Stimulated activated CD4-positive, alpha-beta T cell treated with anti-CD3 and anti-CD28 coated beads, Interleukin-2, amount 100 ng/mL, for 48 hours (primary cell): ENCODE measurements at regions not wholly inside any gene's neighbourhood (a gene's known extent, or its start where the extent isn't known, plus 50 kb on each side); places are given as distances from the start of the nearest gene placed in this dataset.
"Not testable (repeated sequence)": the region's sequence is repeated elsewhere in the genome, so short reads cannot be mapped to it uniquely, and the experiment has no call there.

Experiments
- DNase-seq, 2 donors: peaks; one replicate each; pipeline ENCODE4 v3.0.0-alpha.2; 2020

DNA sequence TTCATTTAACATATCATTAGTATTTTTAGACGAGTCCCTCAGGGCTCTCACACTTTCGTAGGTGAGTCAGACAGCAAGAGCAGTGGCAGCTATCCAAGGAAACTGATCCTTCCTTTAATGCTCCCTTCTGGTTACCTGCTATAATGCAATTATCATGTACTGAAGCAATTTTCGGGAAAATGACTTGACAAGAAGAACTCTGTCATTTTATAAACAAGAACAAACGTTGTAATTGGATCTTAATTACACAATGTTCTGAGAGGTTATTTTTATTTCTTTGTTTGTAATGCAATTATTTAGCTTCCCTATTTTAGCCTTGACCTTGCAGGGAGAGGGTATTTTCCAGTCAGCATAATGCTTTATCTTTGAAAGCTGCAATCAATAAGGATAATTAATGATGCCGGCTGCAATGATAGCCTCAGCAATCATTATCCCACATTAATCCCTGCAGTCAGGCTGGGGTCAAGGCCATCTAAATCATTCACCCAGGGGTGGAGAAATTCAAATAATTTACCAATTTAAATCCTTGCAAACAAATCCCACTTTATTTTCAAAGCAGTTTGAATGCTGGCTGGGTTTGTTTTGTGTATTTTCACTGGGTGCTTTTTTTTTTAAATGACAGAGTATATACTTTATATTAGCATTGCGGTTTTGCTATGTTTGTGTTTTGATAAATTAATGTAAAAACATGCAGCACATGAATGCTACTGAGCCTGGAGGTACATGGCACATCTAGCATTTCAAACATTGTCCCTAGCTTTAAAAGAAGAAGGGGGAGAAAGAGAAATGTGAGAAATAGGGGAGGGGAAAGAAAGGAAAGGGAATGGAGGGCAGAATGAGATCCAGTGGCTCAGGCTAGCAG lies 249.9 kb downstream of the SHOX2 start:
- DNase-seq: no peak

DNA sequence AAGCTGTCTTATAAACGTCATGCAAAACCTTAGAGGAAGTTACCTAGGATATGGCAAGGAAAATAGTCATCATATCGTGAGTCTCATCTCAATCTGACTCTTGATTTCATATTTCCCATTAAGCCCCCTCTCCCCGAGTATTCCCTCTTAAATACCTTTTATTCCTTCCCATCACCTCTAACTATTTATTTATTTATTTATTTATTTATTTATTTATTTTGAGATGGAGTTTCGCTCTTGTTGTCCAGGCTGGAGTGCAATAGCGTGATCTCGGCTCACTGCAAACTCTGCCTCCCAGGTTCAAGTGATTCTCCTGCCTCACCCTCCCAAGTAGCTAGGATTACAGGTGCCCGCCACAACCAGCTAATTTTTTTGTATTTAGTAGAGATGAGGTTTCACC lies 260.4 kb downstream of the SHOX2 start:
- DNase-seq: not testable (repeated sequence)

DNA sequence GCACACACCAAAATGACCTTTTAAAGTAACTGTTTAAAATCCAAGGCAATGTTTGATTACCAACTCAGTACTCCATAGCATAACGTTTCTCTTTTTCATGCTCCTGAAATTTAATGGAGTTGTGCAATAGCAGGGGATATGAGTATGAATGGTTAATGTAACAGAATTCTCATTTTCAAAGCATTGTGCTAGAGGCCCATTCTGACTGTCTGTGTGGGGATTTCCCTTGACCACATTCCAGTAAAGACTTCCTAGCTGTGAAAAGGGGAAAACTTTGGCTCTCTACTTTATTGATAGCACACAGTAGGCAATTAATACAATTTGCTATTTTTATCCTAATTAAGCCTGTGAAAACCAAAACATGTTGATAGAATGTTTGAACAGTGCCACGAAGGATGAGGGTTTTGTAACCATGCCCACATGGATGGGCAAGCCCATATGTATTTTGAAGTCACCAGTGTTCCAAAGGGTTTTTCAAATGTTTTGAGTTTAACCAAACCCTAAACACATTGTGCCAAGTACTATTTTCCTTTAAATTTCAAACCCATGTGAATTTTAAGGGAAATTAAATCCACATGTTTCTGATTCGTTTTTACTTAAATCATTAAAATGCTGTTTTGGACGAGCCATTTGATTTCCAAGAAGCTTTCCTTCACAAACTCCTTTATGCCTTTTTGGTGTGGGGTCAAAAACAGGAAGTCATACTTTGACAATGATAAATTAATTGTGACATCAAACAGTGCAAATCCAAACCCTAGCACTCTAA lies 261.2 kb downstream of the SHOX2 start:
- DNase-seq: no peak

GRCh38 chr3:157844216-157844615 lies 262.0 kb downstream of the SHOX2 start:
- DNase-seq: no peak

GRCh38 chr3:157841029-157841428 lies 265.2 kb downstream of the SHOX2 start:
- DNase-seq: no peak

DNA sequence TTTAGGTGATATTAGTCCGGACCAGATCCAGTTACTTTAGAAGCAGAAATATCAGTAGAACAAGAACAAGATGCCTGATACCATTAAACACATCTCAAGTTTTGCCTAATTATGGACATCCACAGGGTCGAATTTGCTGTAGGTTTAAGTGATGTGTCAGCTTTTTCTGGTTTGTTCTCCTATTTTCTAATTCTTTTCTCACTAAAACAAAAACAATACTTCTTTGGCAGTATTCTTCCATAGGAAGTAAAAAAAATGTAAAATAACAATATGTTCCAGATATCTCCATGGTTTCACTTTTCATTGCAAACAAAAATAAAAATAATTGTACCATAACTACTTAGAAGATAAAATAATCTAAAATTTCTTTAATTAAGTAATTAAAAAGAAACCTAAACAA lies 265.7 kb downstream of the SHOX2 start:
- no peak for DNase-seq

GRCh38 chr3:157838457-157838856 lies 267.8 kb downstream of the SHOX2 start:
- no peak for DNase-seq

DNA sequence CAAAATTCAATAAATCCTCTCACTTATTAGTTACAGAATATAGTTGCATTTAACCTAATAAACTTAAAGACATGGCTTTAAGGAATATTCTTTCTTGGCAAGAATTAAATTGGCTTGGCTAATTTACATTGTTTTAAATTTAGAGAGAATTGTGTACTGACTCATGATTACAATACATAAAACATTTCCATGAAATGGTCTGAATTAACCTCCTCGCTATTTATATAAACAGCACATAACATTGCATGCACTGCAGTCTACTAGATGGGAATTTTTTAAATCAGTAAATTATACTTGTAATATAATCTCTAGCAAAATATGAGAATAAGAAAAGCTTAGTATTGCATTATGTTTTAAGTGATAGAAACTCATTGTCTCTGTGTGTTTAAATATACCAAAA lies 268.9 kb downstream of the SHOX2 start:
- DNase-seq: no peak

DNA sequence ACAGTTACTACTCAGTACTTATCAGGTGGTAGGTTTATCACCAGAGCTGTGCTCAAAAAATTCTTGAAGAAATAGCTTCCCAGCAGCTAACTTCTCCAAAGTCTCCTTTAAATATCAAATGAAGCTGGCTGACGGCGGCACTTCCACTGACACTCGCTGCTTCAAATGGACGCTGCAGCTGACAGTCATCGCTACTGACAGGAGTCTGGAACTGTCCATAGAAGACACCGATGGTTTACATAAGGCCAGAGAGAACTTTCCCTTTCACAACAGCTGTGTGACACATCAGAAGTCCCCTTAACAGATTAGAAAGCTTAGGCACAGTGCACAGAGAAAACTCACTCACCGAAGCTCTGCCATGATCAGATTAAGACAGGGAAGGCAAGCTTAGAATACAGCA lies 270.2 kb downstream of the SHOX2 start:
- DNase-seq: no peak

DNA sequence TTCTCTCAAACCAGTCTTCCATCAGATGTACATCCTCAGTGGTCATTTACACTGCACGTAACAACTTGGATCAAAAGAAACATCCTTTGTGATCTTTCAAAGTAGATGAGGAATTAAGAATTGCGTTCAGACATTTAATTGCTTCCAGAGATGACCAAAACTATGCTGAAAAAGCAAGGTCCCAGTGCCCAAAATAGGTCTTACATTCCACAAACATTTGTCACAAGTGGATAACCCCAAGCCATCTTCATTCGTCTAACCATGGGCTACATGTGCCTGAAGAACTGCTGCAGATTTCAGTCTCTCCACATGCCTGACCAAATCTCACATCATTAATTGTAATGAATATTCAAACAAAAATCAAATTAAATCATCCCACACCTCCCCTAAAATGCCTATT lies 273.6 kb downstream of the SHOX2 start:
- no peak for DNase-seq

DNA sequence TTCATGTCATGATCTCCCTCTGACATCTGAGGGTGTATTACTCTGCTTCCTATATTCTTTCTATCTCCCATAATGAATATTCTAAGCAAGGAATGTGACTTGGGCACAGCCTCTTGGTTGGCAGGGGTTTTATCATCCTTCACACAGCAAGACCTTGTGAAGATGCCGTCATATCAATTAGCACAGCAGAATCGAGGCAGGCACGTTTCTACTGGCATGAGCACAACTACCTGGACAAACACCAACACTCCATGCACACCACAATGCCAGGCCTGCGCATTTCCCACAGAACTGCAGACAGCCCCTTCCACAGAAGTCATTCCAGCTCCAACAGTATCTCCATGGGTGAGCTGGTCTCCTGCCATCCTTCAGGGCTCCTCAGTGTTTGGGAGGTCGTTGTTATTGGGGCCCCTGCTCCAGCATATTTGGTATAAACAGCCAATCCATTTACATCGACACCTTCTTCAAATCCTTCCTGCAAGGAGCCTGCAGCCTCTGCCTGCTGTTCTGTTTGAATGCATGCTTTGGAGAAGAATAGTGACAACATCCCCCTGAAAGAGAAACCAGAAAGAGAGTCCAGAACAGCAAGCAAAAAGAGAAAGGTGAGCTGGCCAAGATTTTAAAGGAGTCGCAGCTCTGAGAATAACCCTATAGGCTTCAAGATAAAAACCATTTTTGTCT lies 275.5 kb downstream of the SHOX2 start:
- no peak for DNase-seq

DNA sequence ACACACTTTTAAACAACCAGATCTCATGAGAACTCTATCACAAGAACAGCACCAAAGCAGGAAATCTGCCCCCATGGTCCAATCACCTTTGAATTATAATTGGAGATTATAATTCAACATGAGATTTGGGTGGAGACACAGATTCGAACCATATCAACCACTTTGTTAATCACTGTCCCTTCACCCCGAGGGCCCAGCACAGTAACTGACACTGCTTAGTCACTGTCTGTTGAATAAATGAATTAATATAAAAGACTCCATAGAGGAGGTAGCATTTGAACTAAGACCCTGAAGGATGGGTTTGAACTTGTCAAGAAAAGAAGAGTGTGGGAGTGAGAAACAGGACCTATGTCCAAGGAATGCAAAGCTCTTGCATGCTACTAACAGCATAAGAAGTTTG lies 276.4 kb downstream of the SHOX2 start:
- no peak for DNase-seq

- no peak for DNase-seq
These were observed 281.9 kb downstream of the SHOX2 start for GRCh38 chr3:157824281-157824680.

DNA sequence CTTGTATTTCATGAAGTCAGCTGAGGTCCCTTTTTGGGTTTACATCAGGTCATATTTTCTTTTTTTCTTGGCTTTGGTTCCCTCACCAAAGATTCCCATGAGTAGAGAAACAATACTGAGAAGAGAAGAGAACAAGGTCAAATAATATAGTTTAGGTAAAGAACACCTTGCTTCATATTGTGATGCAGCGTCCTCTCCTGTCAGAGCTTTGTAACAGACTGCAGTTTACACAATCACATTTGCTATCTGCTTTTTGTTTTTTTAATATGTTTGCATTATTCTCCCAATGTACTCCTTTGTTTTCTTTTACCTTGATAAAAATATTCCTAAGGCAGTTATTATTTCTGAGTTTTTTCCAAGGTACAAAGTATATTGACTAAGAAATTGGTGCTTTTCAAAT lies 283.2 kb downstream of the SHOX2 start:
- no peak for DNase-seq

GRCh38 chr3:157820157-157820517 lies 286.1 kb downstream of the SHOX2 start:
- DNase-seq: no peak

DNA sequence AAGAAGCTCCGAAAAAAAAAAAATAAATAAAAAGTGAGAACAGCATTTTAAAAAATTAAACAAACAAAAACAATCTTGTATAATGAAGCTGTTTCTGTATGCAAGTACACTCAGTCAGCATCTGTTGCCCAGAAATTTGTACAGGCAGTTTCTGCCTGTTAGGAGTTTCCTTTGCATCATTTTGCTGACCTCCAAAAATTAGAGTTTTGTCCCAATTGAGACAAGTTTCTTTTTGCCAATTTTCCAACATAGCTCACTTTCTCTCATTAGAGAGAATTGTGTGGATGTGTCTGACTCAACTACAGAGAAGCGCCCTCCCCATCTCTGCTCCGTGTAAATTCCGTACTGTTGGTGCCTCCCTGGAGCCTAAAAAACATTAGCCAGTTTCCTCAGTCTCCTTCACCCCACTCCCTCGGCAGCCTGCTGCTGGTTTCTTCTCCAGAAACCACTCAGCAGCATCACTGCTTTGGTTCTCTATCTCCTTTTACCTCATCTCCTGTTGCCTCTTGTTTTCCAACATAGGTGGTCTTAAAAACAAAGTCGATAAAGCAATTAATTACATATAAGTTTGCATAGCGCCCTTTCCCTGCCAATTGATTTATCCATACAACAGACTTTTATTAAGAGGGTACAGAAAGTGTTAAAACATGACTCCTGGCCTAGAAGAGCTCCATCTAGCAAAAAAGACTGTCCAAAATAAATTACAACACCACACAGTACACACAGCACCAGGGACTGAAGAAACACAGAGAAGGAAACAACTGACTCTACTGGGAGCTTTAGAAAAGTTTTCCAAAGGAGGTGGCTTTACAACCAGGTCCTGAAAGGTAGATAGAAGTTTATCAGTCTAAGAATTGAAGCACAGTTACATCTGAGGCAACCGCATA lies 286.7 kb downstream of the SHOX2 start:
- DNase-seq: no peak

GRCh38 chr3:157816896-157817295 lies 289.3 kb downstream of the SHOX2 start:
- no peak for DNase-seq

DNA sequence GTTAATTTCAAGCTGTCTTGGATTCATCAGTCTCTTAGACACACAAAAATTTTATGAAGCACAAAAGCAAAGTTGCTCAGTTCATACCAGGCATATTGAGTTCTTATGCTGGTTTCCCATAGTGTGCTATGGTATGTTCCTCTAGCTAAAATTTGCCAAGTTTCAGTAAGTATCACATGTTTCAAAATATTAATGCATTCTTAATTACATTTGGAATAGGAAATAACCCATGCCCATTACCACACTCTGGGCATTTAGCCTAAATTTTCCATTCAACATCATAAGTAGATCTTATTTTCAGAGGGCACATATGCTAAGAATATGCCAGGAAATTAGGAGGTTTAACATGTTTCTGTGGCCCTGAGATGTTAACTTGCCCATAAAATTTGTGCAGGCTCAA lies 289.9 kb downstream of the SHOX2 start:
- DNase-seq: no peak

DNA sequence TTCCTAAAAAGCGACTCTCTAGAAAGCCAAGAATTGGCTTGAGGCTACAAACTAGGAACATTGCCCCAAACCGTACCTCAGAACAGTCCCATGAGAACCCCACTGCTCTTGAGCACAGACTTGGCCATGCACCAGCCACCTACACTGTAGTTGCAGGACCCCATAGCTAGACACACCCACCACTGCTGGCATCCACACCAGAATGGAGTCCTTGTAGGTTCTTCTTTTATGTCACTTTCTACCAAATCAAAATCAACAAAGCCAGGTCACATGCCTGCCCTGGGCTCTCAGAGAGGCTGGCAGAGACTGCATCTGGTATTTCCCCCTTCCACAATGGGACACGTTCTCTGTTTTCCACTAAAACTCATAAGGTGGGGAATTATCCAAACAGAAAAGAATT lies 290.5 kb downstream of the SHOX2 start:
- DNase-seq: no peak

GRCh38 chr3:157810924-157811718 lies 295.1 kb downstream of the SHOX2 start:
- no peak for DNase-seq

GRCh38 chr3:157807280-157807679 lies 298.9 kb downstream of the SHOX2 start:
- DNase-seq: no peak

GRCh38 chr3:157805538-157805937 lies 300.7 kb downstream of the SHOX2 start:
- no peak for DNase-seq
